SJSA1 (cell line): ENCODE measurements at regions not wholly inside any gene's neighbourhood (a gene's known extent, or its start where the extent isn't known, plus 50 kb on each side); places are given as distances from the start of the nearest gene placed in this dataset.
"Not testable (repeated sequence)": the region's sequence is repeated elsewhere in the genome, so short reads cannot be mapped to it uniquely, and the experiment has no call there.

Source experiments
- DNase-seq, 2 experiments: peaks; one replicate each; pipeline ENCODE4 v3.0.0-alpha.2; 2015 to 2020; ENCODE audit warnings: low spot score in 2 of 2, low read depth in 1 of 2
- H3K27ac ChIP-seq: fragments of 250-450 bp; sonication (Bioruptor Pico); 2 replicates; pipeline ENCODE4 v1.5.1; 2020; ENCODE audit warnings: mild to moderate bottlenecking, moderate library complexity
- H3K27me3 ChIP-seq: fragments of 250-450 bp; sonication (Bioruptor Pico); replicated peaks from 2 replicates; pipeline ENCODE4 v1.5.1; 2020; ENCODE audit warnings: mild to moderate bottlenecking, moderate library complexity
- H3K36me3 ChIP-seq: fragments of 250-450 bp; sonication (Bioruptor Pico); 2 replicates; pipeline ENCODE4 v1.5.1; 2020; ENCODE audit warnings: mild to moderate bottlenecking
- H3K4me1 ChIP-seq: fragments of 250-450 bp; sonication (Bioruptor Pico); replicated peaks from 2 replicates; pipeline ENCODE4 v1.6.1; 2021; ENCODE audit warnings: mild to moderate bottlenecking
- H3K4me3 ChIP-seq: fragments of 250-450 bp; sonication (Bioruptor Pico); 2 replicates; pipeline ENCODE4 v1.5.1; 2020; ENCODE audit warnings: mild to moderate bottlenecking
- H3K9me3 ChIP-seq: fragments of 250-450 bp; sonication (Bioruptor Pico); replicated peaks from 2 replicates; pipeline ENCODE4 v1.5.1; 2020; ENCODE audit warnings: mild to moderate bottlenecking

DNA sequence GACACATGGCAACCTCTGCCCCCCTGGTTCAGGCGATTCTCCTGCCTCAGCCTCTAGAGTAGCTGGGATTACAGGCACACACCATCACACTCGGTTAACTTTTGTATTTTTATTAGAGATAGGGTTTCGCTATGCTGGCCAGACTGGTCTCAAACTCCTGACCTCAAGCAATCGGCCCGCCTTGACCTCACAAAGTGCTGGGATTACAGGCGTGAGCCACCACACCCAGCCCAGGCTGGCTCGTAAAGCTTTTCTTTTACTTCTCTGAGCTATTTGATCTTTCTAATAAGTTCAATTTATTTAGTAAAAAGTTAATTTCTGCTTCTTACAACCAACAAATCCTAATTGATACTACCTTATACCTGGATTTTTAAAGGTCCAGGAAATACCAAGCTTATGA lies 127.4 kb upstream of the KRR1 start:
- Histone ChIP-seq H3K27ac (no peak overlapping the region), H3K36me3 (no peaks in the 10 kb centered on the region), H3K4me1 (peaks cover 42% of the 10 kb centered on the region), H3K9me3 (no peaks in the 10 kb centered on the region), H3K4me3 (no peak overlapping the region), H3K27me3 (no peaks in the 10 kb centered on the region)
- DNase-seq: no peak

DNA sequence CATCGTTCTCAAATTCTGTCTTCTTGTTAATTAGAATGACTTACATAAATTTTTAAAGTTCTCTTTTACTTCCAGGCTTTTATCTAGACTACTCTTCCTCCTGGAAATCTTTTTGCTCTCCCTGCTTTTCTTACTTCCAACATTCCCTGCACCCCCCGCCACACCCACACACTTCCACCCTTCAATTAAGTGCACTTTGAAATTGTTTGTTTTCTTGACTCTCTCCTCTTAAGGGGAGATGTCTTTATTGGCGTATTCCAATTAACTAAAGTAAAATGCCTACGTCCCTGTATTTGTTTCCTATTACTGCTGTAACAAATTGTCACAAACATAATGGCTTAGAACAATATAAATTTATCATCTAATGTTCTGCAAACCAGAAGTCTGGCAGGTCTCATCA lies 125.2 kb upstream of the KRR1 start:
- no peak for DNase-seq
- Histone ChIP-seq H3K27ac (no peak overlapping the region), H3K27me3 (no peaks in the 10 kb centered on the region), H3K9me3 (no peaks in the 10 kb centered on the region), H3K4me3 (no peak overlapping the region), H3K36me3 (no peaks in the 10 kb centered on the region), H3K4me1 (peaks cover 30% of the 10 kb centered on the region)

- H3K9me3 ChIP-seq: no peaks in the 10 kb centered on the region
- peaks cover 22% of the 10 kb centered on the region for H3K4me1 ChIP-seq
- H3K27ac ChIP-seq: peak overlapping the region; percentile 44
- DNase-seq: peak; percentile 73 to 94
- no peaks in the 10 kb centered on the region for H3K36me3 ChIP-seq
- H3K4me3 ChIP-seq: no peak overlapping the region
- H3K27me3 ChIP-seq: no peaks in the 10 kb centered on the region
These were observed 124.4 kb upstream of the KRR1 start for GRCh38 chr12:75635606-75636444.

GRCh38 chr12:75634244-75635222 lies 123.1 kb upstream of the KRR1 start:
- no peaks in the 10 kb centered on the region for H3K36me3 ChIP-seq
- no peak overlapping the region for H3K27ac ChIP-seq
- H3K27me3 ChIP-seq: no peaks in the 10 kb centered on the region
- no peaks in the 10 kb centered on the region for H3K9me3 ChIP-seq
- no peak for DNase-seq
- peaks cover 16% of the 10 kb centered on the region for H3K4me1 ChIP-seq
- H3K4me3 ChIP-seq: no peak overlapping the region

DNA sequence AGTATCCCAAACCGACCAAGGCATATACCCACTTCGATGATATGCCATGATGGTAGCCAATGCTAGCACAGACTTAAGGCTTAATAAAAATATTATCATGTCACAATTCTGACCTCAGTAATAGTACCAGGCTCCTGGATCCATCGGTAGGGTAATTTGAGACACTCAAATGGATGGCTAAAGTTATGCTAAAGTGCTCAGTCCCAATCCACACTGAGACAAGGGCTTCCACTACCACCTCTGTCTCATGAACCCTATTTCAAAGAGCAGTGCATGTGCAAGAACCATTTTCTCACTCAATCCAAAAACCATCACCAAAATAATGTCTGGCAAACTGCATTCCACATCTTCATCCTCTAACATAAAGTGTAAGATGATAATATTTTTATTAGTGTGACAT lies 122.4 kb upstream of the KRR1 start:
- Histone ChIP-seq H3K36me3 (no peaks in the 10 kb centered on the region), H3K4me1 (peaks cover 20% of the 10 kb centered on the region), H3K4me3 (no peak overlapping the region), H3K27me3 (no peaks in the 10 kb centered on the region), H3K27ac (no peak overlapping the region), H3K9me3 (no peaks in the 10 kb centered on the region)
- no peak for DNase-seq

- no peak overlapping the region for H3K4me3 ChIP-seq
- peaks cover 22% of the 10 kb centered on the region for H3K4me1 ChIP-seq
- no peaks in the 10 kb centered on the region for H3K27me3 ChIP-seq
- no peaks in the 10 kb centered on the region for H3K36me3 ChIP-seq
- H3K27ac ChIP-seq: no peak overlapping the region
- no peaks in the 10 kb centered on the region for H3K9me3 ChIP-seq
- DNase-seq: no peak
These were observed 121.0 kb upstream of the KRR1 start for GRCh38 chr12:75632442-75632841.

DNA sequence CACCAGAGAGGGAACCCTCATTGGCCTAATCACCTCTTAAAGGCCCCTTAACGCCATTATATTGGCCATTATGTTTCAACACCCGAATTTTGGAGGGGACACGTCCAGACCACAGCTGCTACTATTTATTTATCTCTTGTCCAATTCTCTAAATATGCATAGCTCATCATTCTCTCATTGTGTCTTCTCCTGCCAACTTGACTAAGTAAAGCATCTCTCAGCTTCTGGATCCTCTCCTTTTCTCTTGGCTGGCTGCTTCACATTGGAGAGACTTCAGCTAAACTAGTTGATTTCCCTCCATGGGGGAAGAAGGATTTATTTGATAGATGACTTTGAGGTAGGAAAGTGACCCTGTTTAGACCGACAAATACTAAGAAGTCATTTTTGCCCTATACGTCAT lies 120.4 kb upstream of the KRR1 start:
- no peak overlapping the region for H3K27ac ChIP-seq
- no peaks in the 10 kb centered on the region for H3K36me3 ChIP-seq
- DNase-seq: no peak
- no peaks in the 10 kb centered on the region for H3K27me3 ChIP-seq
- H3K9me3 ChIP-seq: no peaks in the 10 kb centered on the region
- peaks cover 22% of the 10 kb centered on the region for H3K4me1 ChIP-seq
- no peak overlapping the region for H3K4me3 ChIP-seq

DNA sequence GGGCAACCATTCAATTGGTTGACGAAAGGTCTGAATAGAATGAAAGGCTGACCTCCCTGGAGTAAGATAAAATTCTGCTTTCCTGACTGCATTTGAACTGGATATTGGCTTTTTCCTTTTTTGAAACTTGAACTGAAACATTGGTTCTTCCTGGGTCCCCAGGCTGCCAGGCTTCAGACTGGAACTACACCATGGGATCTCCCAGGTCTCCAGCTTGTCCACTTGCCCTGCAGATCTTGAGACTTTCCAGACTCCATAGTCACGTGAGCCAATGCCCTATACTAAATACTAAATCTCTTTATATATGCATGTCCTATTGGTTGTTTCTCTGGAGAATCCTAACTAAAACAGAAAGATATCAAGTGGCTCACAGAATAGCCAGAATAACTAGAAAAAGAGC lies 118.7 kb upstream of the KRR1 start:
- no peak for DNase-seq
- Histone ChIP-seq H3K36me3 (no peaks in the 10 kb centered on the region), H3K4me3 (no peak overlapping the region), H3K27ac (no peak overlapping the region), H3K4me1 (peaks cover 10% of the 10 kb centered on the region), H3K27me3 (no peaks in the 10 kb centered on the region), H3K9me3 (no peaks in the 10 kb centered on the region)

DNA sequence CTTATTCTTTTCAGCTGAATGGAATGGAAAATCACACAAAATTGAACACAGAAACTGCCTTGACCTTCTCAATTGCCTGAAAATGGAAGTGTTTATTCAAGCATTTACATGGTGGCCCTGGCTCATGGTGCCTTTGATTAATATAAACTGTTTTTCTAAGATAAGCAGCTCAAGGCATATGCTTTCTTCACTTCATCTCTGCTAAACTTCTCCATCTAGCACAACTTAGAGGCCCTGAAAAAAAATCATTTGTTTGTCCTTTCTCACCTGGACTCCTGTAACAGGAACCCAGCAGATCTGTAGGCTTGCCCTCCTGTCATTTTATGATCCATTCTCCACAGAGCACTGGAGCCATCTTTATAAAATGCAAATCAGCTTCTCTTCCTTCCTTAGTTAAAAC lies 117.5 kb upstream of the KRR1 start:
- DNase-seq: no peak
- Histone ChIP-seq H3K36me3 (no peaks in the 10 kb centered on the region), H3K4me1 (peaks cover 8% of the 10 kb centered on the region), H3K4me3 (no peak overlapping the region), H3K9me3 (no peaks in the 10 kb centered on the region), H3K27ac (no peak overlapping the region), H3K27me3 (no peaks in the 10 kb centered on the region)

DNA sequence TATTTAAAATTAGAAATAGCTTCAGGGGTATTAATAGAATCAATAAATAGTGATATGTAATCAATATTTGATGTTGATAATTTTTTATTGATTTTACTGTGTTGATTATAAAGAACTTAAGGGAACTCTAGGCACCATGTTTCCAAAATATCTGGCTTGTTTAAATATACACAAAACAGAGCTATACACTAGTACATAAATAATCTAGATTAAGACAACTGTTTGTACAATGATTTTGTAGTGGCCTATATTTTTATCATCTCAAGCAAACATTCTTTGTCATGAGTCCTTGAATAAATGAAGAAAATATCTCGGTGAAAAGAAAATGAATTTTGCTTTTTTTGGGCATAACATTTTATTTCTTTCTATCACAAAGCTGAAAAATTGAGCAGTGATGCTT lies 117.1 kb upstream of the KRR1 start:
- no peaks in the 10 kb centered on the region for H3K27me3 ChIP-seq

GRCh38 chr12:75623631-75624154 lies 112.3 kb upstream of the KRR1 start:
- DNase-seq: peak in 1 of 2 experiments; percentile 36
- no peak overlapping the region for H3K27ac ChIP-seq
- H3K27me3 ChIP-seq: no peaks in the 10 kb centered on the region
- H3K9me3 ChIP-seq: no peaks in the 10 kb centered on the region
- H3K4me3 ChIP-seq: no peak overlapping the region
- H3K36me3 ChIP-seq: no peaks in the 10 kb centered on the region
- H3K4me1 ChIP-seq: peaks cover 8% of the 10 kb centered on the region

More for the DNA sequence above, 117.1 kb upstream of the KRR1 start:
- Histone ChIP-seq H3K9me3 (no peaks in the 10 kb centered on the region), H3K36me3 (no peaks in the 10 kb centered on the region), H3K4me1 (peaks cover 12% of the 10 kb centered on the region), H3K27ac (no peak overlapping the region), H3K4me3 (no peak overlapping the region)
- no peak for DNase-seq

GRCh38 chr12:75622492-75622891 lies 111.1 kb upstream of the KRR1 start:
- no peak overlapping the region for H3K27ac ChIP-seq
- H3K4me1 ChIP-seq: peaks cover 8% of the 10 kb centered on the region
- no peaks in the 10 kb centered on the region for H3K9me3 ChIP-seq
- DNase-seq: no peak
- no peaks in the 10 kb centered on the region for H3K36me3 ChIP-seq
- H3K4me3 ChIP-seq: no peak overlapping the region
- no peaks in the 10 kb centered on the region for H3K27me3 ChIP-seq

DNA sequence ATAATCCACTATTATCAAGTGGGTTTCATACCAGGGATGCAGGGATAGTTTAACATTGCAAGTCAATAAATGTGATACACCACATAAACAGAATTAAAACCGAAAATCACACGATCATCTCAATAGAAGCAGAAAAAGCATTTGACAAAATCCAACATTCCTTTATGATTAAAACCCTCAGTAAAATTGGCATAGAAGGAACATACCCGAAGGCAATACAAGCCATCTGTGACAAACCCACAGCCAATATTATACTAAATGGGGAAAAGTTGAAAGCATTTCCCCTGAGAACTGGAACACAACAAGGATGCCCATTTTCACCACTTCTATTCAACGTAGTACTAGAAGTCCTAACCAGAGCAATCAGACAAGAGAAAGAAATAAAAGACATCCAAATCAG lies 103.0 kb upstream of the KRR1 start:
- H3K27ac ChIP-seq, H3K4me1 ChIP-seq, H3K27me3 ChIP-seq, H3K36me3 ChIP-seq, H3K9me3 ChIP-seq, DNase-seq, H3K4me3 ChIP-seq: not testable (repeated sequence)

DNA sequence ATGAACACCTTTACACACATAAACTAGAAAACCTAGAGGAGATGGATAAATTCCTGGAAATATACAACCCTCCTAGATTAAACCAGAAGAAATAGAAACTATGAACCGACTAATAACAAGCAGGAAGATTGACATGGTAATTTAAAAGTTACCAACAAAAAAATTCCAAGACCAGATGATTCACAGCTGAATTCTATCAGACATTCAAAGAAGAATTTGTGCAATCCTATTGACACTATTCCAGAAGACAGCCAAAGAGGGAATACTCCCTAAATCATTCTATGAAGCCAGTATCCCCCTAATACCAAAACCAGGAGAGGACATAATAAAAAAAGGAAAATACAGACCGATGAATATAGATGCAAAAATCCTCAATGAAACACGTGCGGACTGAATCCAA lies 102.6 kb upstream of the KRR1 start:
- H3K27ac ChIP-seq: no peak overlapping the region
- H3K36me3 ChIP-seq: no peaks in the 10 kb centered on the region
- no peaks in the 10 kb centered on the region for H3K4me1 ChIP-seq
- no peak overlapping the region for H3K4me3 ChIP-seq
- no peaks in the 10 kb centered on the region for H3K27me3 ChIP-seq
- no peak for DNase-seq
- H3K9me3 ChIP-seq: no peaks in the 10 kb centered on the region
